HepG2 (cell line): ENCODE measurements at regions not wholly inside any gene's neighbourhood (a gene's known extent, or its start where the extent isn't known, plus 50 kb on each side); places are given as distances from the start of the nearest gene placed in this dataset.
A peak's percentile ranks its signal among the peaks of the same experiment; 100 is the strongest.

ENCODE experiments used
- ATF1 ChIP-seq: IDR thresholded peaks from 2 replicates; pipeline ENCODE4 v1.6.1; 2016; ENCODE audit warnings: mild to moderate bottlenecking, control low read depth
- CENPX ChIP-seq: sonication (generic); formaldehyde crosslinking; IDR thresholded peaks from 2 replicates; pipeline ENCODE4 v1.9.0; 2021; ENCODE audit warnings: mild to moderate bottlenecking, missing genetic modification reagents, moderate library complexity
- ELF3 ChIP-seq: IDR thresholded peaks from 2 replicates; pipeline ENCODE4 v1.6.1; 2016; ENCODE audit warnings: missing genetic modification reagents, missing compliant biosample characterization
- HNF1B ChIP-seq: sonication (generic); formaldehyde crosslinking; IDR thresholded peaks from 2 replicates; pipeline ENCODE4 v1.5.1; 2020; ENCODE audit warnings: mild to moderate bottlenecking, moderate library complexity, missing genetic modification reagents
- HNRNPL ChIP-seq: fragments of 200-400 bp; formaldehyde crosslinking; IDR thresholded peaks from 2 replicates; pipeline ENCODE4 v1.6.1; 2017; ENCODE audit warnings: mild to moderate bottlenecking, low read depth, low read length
- MAX ChIP-seq: IDR thresholded peaks from 2 replicates; pipeline ENCODE4 v1.6.1; 2012; ENCODE audit warnings: inconsistent platforms
- MEF2D ChIP-seq: sonication (generic); formaldehyde crosslinking; IDR thresholded peaks from 2 replicates; pipeline ENCODE4 v1.5.1; 2020; ENCODE audit warnings: mild to moderate bottlenecking, missing genetic modification reagents
- MTERF4 ChIP-seq: sonication (generic); formaldehyde crosslinking; IDR thresholded peaks from 2 replicates; pipeline ENCODE4 v1.8.0; 2023; ENCODE audit warnings: mild to moderate bottlenecking, missing genetic modification reagents
- NRL ChIP-seq: sonication (generic); formaldehyde crosslinking; IDR thresholded peaks from 2 replicates; pipeline ENCODE4 v1.5.0; 2020; ENCODE audit warnings: missing genetic modification reagents, mild to moderate bottlenecking, moderate library complexity, borderline replicate concordance
- RCOR2 ChIP-seq: IDR thresholded peaks from 2 replicates; pipeline ENCODE4 v1.6.1; 2016; ENCODE audit warnings: missing biosample characterization, missing genetic modification reagents
- REXO4 ChIP-seq: sonication (generic); formaldehyde crosslinking; IDR thresholded peaks from 2 replicates; pipeline ENCODE4 v1.8.0; 2022; ENCODE audit warnings: missing genetic modification reagents, mild to moderate bottlenecking, borderline replicate concordance
- YEATS2 ChIP-seq: sonication (generic); formaldehyde crosslinking; IDR thresholded peaks from 2 replicates; pipeline ENCODE4 v1.4.0; 2020; ENCODE audit warnings: missing genetic modification reagents, borderline replicate concordance
- ZBTB7B ChIP-seq: sonication (generic); formaldehyde crosslinking; IDR thresholded peaks from 2 replicates; pipeline ENCODE4 v1.4.0; 2020; ENCODE audit warnings: missing genetic modification reagents
- ZMYM2 ChIP-seq: sonication (generic); formaldehyde crosslinking; IDR thresholded peaks from 2 replicates; pipeline ENCODE4 v1.8.0; 2022; ENCODE audit warnings: mild to moderate bottlenecking, missing genetic modification reagents
- ZNF687 ChIP-seq: sonication (generic); formaldehyde crosslinking; IDR thresholded peaks from 2 replicates; pipeline ENCODE4 v1.5.1; 2020; ENCODE audit warnings: mild to moderate bottlenecking, missing genetic modification reagents, moderate library complexity
- ZSCAN31 ChIP-seq: sonication (generic); formaldehyde crosslinking; IDR thresholded peaks from 2 replicates; pipeline ENCODE4 v1.5.0; 2020; ENCODE audit warnings: low read depth, mild to moderate bottlenecking, missing genetic modification reagents
- TF ChIP-seq, protein P1 (sequence below): sonication (generic); formaldehyde crosslinking; IDR thresholded peaks from 2 replicates; pipeline ENCODE4 v1.4.0; 2020; ENCODE audit warnings: mild to moderate bottlenecking, missing genetic modification reagents
- TF ChIP-seq, protein P2 (sequence below): IDR thresholded peaks from 2 replicates; pipeline ENCODE4 v1.6.1; 2016; ENCODE audit warnings: missing compliant biosample characterization, missing genetic modification reagents, borderline replicate concordance
- TF ChIP-seq, protein P3 (sequence below): sonication (generic); formaldehyde crosslinking; IDR thresholded peaks from 2 replicates; pipeline ENCODE4 v1.4.0; 2020; ENCODE audit warnings: missing genetic modification reagents
- TF ChIP-seq, protein P4 (sequence below): IDR thresholded peaks from 2 replicates; pipeline ENCODE4 v1.6.1; 2016; ENCODE audit warnings: missing genetic modification reagents, missing compliant biosample characterization

DNA sequence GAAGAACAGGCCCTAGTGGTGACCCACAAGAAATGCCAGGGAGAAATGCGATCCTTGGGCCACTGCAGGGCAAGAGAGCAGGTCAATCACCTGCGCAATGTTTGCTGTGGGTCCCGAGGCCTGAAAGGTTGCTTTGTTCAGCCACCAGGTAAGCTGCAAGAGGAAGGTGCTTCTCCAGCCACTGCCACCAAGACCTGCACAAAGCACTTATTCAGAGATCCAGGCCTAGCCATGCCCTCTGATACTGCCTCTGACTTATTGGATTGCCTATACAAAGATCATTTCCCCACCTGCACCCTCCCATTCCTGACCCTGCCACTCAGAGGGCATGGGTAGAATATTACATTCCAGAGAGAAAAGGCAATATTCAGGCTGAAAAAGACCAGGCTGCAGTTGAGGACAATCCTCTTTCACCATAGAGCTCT lies 349.4 kb upstream of the NFIA start (continued):
- TF ChIP-seq MTERF4 (CRISPR knock-in tag) (no peak), ZNF687 (CRISPR knock-in tag) (no peak), MEF2D (CRISPR knock-in tag) (no peak), REXO4 (no peak), RCOR2 (0 out of 2 replicates have a peak, but pooled peaks have one; percentile 19), NRL (CRISPR knock-in tag) (no peak), ZSCAN31 (CRISPR knock-in tag) (no peak), MAX (0 out of 2 replicates have a peak, but pooled peaks have one; percentile 21), ZMYM2 (CRISPR knock-in tag) (no peak), ZBTB7B (CRISPR knock-in tag) (no peak), YEATS2 (CRISPR knock-in tag) (no peak), HNRNPL (peak; percentile 86), CENPX (CRISPR knock-in tag) (no peak), HNF1B (no peak), ELF3 (CRISPR knock-in tag) (no peak), ATF1 (CRISPR knock-in tag) (no peak)
- TF ChIP-seq, protein P1, sequence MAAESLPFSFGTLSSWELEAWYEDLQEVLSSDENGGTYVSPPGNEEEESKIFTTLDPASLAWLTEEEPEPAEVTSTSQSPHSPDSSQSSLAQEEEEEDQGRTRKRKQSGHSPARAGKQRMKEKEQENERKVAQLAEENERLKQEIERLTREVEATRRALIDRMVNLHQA (CRISPR knock-in tag): no peak
- TF ChIP-seq, protein P2, sequence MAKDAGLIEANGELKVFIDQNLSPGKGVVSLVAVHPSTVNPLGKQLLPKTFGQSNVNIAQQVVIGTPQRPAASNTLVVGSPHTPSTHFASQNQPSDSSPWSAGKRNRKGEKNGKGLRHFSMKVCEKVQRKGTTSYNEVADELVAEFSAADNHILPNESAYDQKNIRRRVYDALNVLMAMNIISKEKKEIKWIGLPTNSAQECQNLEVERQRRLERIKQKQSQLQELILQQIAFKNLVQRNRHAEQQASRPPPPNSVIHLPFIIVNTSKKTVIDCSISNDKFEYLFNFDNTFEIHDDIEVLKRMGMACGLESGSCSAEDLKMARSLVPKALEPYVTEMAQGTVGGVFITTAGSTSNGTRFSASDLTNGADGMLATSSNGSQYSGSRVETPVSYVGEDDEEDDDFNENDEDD (CRISPR knock-in tag): no peak
- TF ChIP-seq, protein P3, sequence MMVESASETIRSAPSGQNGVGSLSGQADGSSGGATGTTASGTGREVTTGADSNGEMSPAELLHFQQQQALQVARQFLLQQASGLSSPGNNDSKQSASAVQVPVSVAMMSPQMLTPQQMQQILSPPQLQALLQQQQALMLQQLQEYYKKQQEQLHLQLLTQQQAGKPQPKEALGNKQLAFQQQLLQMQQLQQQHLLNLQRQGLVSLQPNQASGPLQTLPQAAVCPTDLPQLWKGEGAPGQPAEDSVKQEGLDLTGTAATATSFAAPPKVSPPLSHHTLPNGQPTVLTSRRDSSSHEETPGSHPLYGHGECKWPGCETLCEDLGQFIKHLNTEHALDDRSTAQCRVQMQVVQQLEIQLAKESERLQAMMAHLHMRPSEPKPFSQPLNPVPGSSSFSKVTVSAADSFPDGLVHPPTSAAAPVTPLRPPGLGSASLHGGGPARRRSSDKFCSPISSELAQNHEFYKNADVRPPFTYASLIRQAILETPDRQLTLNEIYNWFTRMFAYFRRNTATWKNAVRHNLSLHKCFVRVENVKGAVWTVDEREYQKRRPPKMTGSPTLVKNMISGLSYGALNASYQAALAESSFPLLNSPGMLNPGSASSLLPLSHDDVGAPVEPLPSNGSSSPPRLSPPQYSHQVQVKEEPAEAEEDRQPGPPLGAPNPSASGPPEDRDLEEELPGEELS: peak; percentile 40
- TF ChIP-seq, protein P4, sequence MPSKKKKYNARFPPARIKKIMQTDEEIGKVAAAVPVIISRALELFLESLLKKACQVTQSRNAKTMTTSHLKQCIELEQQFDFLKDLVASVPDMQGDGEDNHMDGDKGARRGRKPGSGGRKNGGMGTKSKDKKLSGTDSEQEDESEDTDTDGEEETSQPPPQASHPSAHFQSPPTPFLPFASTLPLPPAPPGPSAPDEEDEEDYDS (CRISPR knock-in tag): no peak
